Stimulated activated naive CD8-positive, alpha-beta T cell treated with anti-CD3 and anti-CD28 coated beads, Interleukin-15, Interleukin-2, amounts not matched to agents 100 U/mL and 50 U/mL, for 24 hours (primary cell): ENCODE measurements at regions not wholly inside any gene's neighbourhood (a gene's known extent, or its start where the extent isn't known, plus 50 kb on each side); places are given as distances from the start of the nearest gene placed in this dataset.
"Not testable (repeated sequence)": the region's sequence is repeated elsewhere in the genome, so short reads cannot be mapped to it uniquely, and the experiment has no call there.

Experiments used
- ATAC-seq: fragments of 150-1000 bp; cut with Tn5 transposase; one replicate; pipeline ENCODE4 v1.10.0; 2021
- DNase-seq: peaks from one replicate; pipeline ENCODE4 v3.0.0; 2021

- not testable (repeated sequence) for DNase-seq, ATAC-seq
Measured at GRCh38 chr6:120930500-120930899, 403.8 kb downstream of the TBC1D32 start.

GRCh38 chr6:120924214-120924613, 410.1 kb downstream of the TBC1D32 start:
- DNase-seq = no peak
- ATAC-seq = no peak

- ATAC-seq (no peak), DNase-seq (no peak)
Measured at GRCh38 chr6:120918137-120918536, 416.1 kb downstream of the TBC1D32 start.

GRCh38 chr6:120916844-120917243, 417.4 kb downstream of the TBC1D32 start:
- ATAC-seq (no peak), DNase-seq (no peak)

- DNase-seq (no peak), ATAC-seq (no peak)
Measured at GRCh38 chr6:120913486-120913885, 420.8 kb downstream of the TBC1D32 start.

GRCh38 chr6:120908767-120909166, 425.5 kb downstream of the TBC1D32 start:
- ATAC-seq (no peak), DNase-seq (no peak)

GRCh38 chr6:120903836-120904235, 430.4 kb downstream of the TBC1D32 start:
- DNase-seq (no peak), ATAC-seq (no peak)

- DNase-seq (no peak), ATAC-seq (no peak)
Measured at GRCh38 chr6:120899932-120900331, 434.3 kb downstream of the TBC1D32 start.

GRCh38 chr6:120894077-120894476, 440.2 kb downstream of the TBC1D32 start:
- DNase-seq (no peak), ATAC-seq (no peak)

GRCh38 chr6:120876931-120877330, 457.3 kb downstream of the TBC1D32 start:
- no peak for DNase-seq
- ATAC-seq = no peak

- ATAC-seq (no peak), DNase-seq (no peak)
Measured at GRCh38 chr6:120876424-120876823, 457.9 kb downstream of the TBC1D32 start.

- no peak for ATAC-seq
Measured at GRCh38 chr6:120875900-120876299, 458.4 kb downstream of the TBC1D32 start.

GRCh38 chr6:120874422-120874821, 459.9 kb downstream of the TBC1D32 start:
- no peak for DNase-seq
- ATAC-seq = no peak

More at GRCh38 chr6:120875900-120876299, 458.4 kb downstream of the TBC1D32 start:
- no peak for DNase-seq

GRCh38 chr6:120873125-120873865, 461.0 kb downstream of the TBC1D32 start:
- DNase-seq = no peak
- no peak for ATAC-seq

- ATAC-seq (no peak), DNase-seq (no peak)
Measured at GRCh38 chr6:120872262-120872578, 462.1 kb downstream of the TBC1D32 start.

GRCh38 chr6:120871416-120872261, 462.6 kb downstream of the TBC1D32 start:
- ATAC-seq (no peak), DNase-seq (no peak)

GRCh38 chr6:120869397-120869796, 464.9 kb downstream of the TBC1D32 start:
- DNase-seq (no peak), ATAC-seq (no peak)

- ATAC-seq (no peak), DNase-seq (no peak)
Measured at GRCh38 chr6:120857422-120857821, 476.9 kb downstream of the TBC1D32 start.

GRCh38 chr6:120854583-120854982, 479.7 kb downstream of the TBC1D32 start:
- DNase-seq (no peak), ATAC-seq (no peak)

GRCh38 chr6:120853489-120853888, 480.8 kb downstream of the TBC1D32 start:
- DNase-seq (no peak), ATAC-seq (no peak)

- ATAC-seq = no peak
- no peak for DNase-seq
Measured at GRCh38 chr6:120852293-120852849, 481.9 kb downstream of the TBC1D32 start.

- peak; percentile 4 for DNase-seq
- no peak for ATAC-seq
Measured at GRCh38 chr6:120826253-120826652, 508.0 kb downstream of the TBC1D32 start.

- ATAC-seq = no peak
Measured at GRCh38 chr6:120816794-120817193, 517.5 kb downstream of the TBC1D32 start.

More at GRCh38 chr6:120816794-120817193, 517.5 kb downstream of the TBC1D32 start:
- DNase-seq = no peak
